ENCODE measurements at regions not wholly inside any gene's neighbourhood (a gene's known extent, or its start where the extent isn't known, plus 50 kb on each side); places are given as distances from the start of the nearest gene placed in this dataset.

- DNase-seq (ENCODE audit: low read depth, low spot score): no peak
Observed at GRCh38 chr5:160903076-160903475, 51.1 kb upstream of the ATP10B start.
